Loucy (cell line): ENCODE measurements at regions not wholly inside any gene's neighbourhood (a gene's known extent, or its start where the extent isn't known, plus 50 kb on each side); places are given as distances from the start of the nearest gene placed in this dataset.

ENCODE experiments used
- EZH2phosphoT487 ChIP-seq: fragments of 200-600 bp; IDR thresholded peaks from 2 replicates; pipeline ENCODE4 v1.6.1; 2018; ENCODE audit warnings: antibody characterized with exemption, mild to moderate bottlenecking, moderate library complexity, borderline replicate concordance
- TF ChIP-seq, protein P1 (sequence below): fragments of 200-600 bp; sonication (generic); conservative IDR thresholded peaks from 2 replicates; pipeline ENCODE4 v1.5.1; 2014; ENCODE audit warnings: mild to moderate bottlenecking, antibody characterized with exemption, low read length

DNA sequence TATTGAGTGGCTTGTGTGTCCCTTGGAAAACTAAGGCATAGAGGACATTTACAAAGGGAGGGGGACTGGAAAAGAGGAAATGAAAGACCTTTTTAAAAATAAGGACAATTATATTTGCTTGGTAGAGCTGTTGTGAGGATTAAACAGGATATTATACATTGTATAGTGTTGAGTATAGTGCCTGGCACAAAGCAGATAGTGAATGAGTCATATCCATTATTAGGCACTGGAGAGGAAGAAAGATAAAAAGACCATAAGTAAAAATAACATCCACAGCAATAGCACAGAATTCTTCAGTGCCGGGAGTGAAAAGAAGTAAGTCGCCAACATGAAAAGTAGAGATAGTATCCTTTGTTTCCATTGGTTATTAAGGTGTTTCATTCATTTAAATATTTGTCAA, 623.3 kb downstream of the PDCD6IP start:
- TF ChIP-seq, protein P1, sequence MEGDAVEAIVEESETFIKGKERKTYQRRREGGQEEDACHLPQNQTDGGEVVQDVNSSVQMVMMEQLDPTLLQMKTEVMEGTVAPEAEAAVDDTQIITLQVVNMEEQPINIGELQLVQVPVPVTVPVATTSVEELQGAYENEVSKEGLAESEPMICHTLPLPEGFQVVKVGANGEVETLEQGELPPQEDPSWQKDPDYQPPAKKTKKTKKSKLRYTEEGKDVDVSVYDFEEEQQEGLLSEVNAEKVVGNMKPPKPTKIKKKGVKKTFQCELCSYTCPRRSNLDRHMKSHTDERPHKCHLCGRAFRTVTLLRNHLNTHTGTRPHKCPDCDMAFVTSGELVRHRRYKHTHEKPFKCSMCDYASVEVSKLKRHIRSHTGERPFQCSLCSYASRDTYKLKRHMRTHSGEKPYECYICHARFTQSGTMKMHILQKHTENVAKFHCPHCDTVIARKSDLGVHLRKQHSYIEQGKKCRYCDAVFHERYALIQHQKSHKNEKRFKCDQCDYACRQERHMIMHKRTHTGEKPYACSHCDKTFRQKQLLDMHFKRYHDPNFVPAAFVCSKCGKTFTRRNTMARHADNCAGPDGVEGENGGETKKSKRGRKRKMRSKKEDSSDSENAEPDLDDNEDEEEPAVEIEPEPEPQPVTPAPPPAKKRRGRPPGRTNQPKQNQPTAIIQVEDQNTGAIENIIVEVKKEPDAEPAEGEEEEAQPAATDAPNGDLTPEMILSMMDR, result no peak
- no peak for TF ChIP-seq EZH2phosphoT487
